ENCODE measurements at regions not wholly inside any gene's neighbourhood (a gene's known extent, or its start where the extent isn't known, plus 50 kb on each side); places are given as distances from the start of the nearest gene placed in this dataset.
"Not testable (repeated sequence)": the region's sequence is repeated elsewhere in the genome, so short reads cannot be mapped to it uniquely, and the experiment has no call there.

- no peak overlapping the region for H3K4me2 ChIP-seq
- no peak for TF ChIP-seq CTCF (conservative IDR thresholded peaks at IDR 0.05; ENCODE audit: low read depth, low read length)
These were observed 184.2 kb downstream of the OSR1 start for GRCh38 chr2:19174176-19174575.

GRCh38 chr2:19171409-19171808, 187.0 kb downstream of the OSR1 start:
- Histone ChIP-seq H3K79me2 (ENCODE audit: insufficient read depth, low read depth) (no peaks in the 10 kb centered on the region), H4K20me1 (ENCODE audit: insufficient read depth) (no peaks in the 10 kb centered on the region), H3K4me1 (ENCODE audit: low read depth, poor library complexity, severe bottlenecking) (no peaks in the 10 kb centered on the region), H3K27me3 (ENCODE audit: insufficient read depth, low read depth) (no peaks in the 10 kb centered on the region), H3K36me3 (ENCODE audit: insufficient read depth) (no peaks in the 10 kb centered on the region), H3K27ac (no peak overlapping the region), H3K4me3 (IDR thresholded peaks at IDR 0.05; ENCODE audit: insufficient read depth, low read depth, low read length) (no peak overlapping the region), H2AFZ (ENCODE audit: low read depth) (no peak overlapping the region), H3K9ac (no peak overlapping the region), H3K4me2 (no peak overlapping the region)
- TF ChIP-seq CTCF (conservative IDR thresholded peaks at IDR 0.05; ENCODE audit: low read depth, low read length): no peak

More at GRCh38 chr2:19174176-19174575, 184.2 kb downstream of the OSR1 start:
- H3K36me3 ChIP-seq (ENCODE audit: insufficient read depth): no peaks in the 10 kb centered on the region
- H3K79me2 ChIP-seq (ENCODE audit: insufficient read depth, low read depth): no peaks in the 10 kb centered on the region
- no peaks in the 10 kb centered on the region for H3K27me3 ChIP-seq (ENCODE audit: insufficient read depth, low read depth)
- H3K4me1 ChIP-seq (ENCODE audit: low read depth, poor library complexity, severe bottlenecking): no peaks in the 10 kb centered on the region
- no peak overlapping the region for H3K27ac ChIP-seq
- H4K20me1 ChIP-seq (ENCODE audit: insufficient read depth): no peaks in the 10 kb centered on the region
- H3K9ac ChIP-seq: no peak overlapping the region
- H3K4me3 ChIP-seq (IDR thresholded peaks at IDR 0.05; ENCODE audit: insufficient read depth, low read depth, low read length): no peak overlapping the region
- no peak overlapping the region for H2AFZ ChIP-seq (ENCODE audit: low read depth)

- Histone ChIP-seq H3K4me3 (IDR thresholded peaks at IDR 0.05; ENCODE audit: insufficient read depth, low read depth, low read length) (no peak overlapping the region), H3K27ac (no peak overlapping the region), H4K20me1 (ENCODE audit: insufficient read depth) (no peaks in the 10 kb centered on the region), H3K4me1 (ENCODE audit: low read depth, poor library complexity, severe bottlenecking) (no peaks in the 10 kb centered on the region), H3K27me3 (ENCODE audit: insufficient read depth, low read depth) (no peaks in the 10 kb centered on the region), H3K36me3 (ENCODE audit: insufficient read depth) (no peaks in the 10 kb centered on the region), H3K4me2 (no peak overlapping the region), H2AFZ (ENCODE audit: low read depth) (no peak overlapping the region), H3K9ac (no peak overlapping the region), H3K79me2 (ENCODE audit: insufficient read depth, low read depth) (no peaks in the 10 kb centered on the region)
- TF ChIP-seq CTCF (conservative IDR thresholded peaks at IDR 0.05; ENCODE audit: low read depth, low read length): no peak
These were observed 189.2 kb downstream of the OSR1 start for GRCh38 chr2:19169134-19169768.

- H2AFZ ChIP-seq (ENCODE audit: low read depth); H3K27ac ChIP-seq; H3K36me3 ChIP-seq (ENCODE audit: insufficient read depth); H4K20me1 ChIP-seq (ENCODE audit: insufficient read depth); H3K9ac ChIP-seq; H3K27me3 ChIP-seq (ENCODE audit: insufficient read depth, low read depth); H3K79me2 ChIP-seq (ENCODE audit: insufficient read depth, low read depth); H3K4me1 ChIP-seq (ENCODE audit: low read depth, poor library complexity, severe bottlenecking); H3K4me2 ChIP-seq; H3K4me3 ChIP-seq (IDR thresholded peaks at IDR 0.05; ENCODE audit: insufficient read depth, low read depth, low read length): not testable (repeated sequence)
These were observed 194.3 kb downstream of the OSR1 start for GRCh38 chr2:19164099-19164498.

- no peaks in the 10 kb centered on the region for H3K4me1 ChIP-seq (ENCODE audit: low read depth, poor library complexity, severe bottlenecking)
- no peak overlapping the region for H3K4me2 ChIP-seq
These were observed 199.5 kb downstream of the OSR1 start for GRCh38 chr2:19158896-19159295.

More at GRCh38 chr2:19158896-19159295, 199.5 kb downstream of the OSR1 start:
- H3K27ac ChIP-seq: no peak overlapping the region
- no peaks in the 10 kb centered on the region for H4K20me1 ChIP-seq (ENCODE audit: insufficient read depth)
- H3K36me3 ChIP-seq (ENCODE audit: insufficient read depth): no peaks in the 10 kb centered on the region
- no peak overlapping the region for H3K9ac ChIP-seq
- H3K27me3 ChIP-seq (ENCODE audit: insufficient read depth, low read depth): no peaks in the 10 kb centered on the region
- no peak overlapping the region for H3K4me3 ChIP-seq (IDR thresholded peaks at IDR 0.05; ENCODE audit: insufficient read depth, low read depth, low read length)
- H3K79me2 ChIP-seq (ENCODE audit: insufficient read depth, low read depth): no peaks in the 10 kb centered on the region
- no peak overlapping the region for H2AFZ ChIP-seq (ENCODE audit: low read depth)
- TF ChIP-seq CTCF (conservative IDR thresholded peaks at IDR 0.05; ENCODE audit: low read depth, low read length): no peak
